Lower leg skin (tissue), 4 donors: ENCODE measurements at regions not wholly inside any gene's neighbourhood (a gene's known extent, or its start where the extent isn't known, plus 50 kb on each side); places are given as distances from the start of the nearest gene placed in this dataset.

Source experiments
- DNase-seq, 2 donors: peaks; one replicate each; pipeline ENCODE4 v3.0.0-alpha.2; 2019; ENCODE audit warnings: low spot score in 2 of 2
- H3K4me3 ChIP-seq: fragments of 200-600 bp; sonication (generic); 2 replicates; pipeline ENCODE4 v1.5.1; 2017; ENCODE audit warnings: mild to moderate bottlenecking, low read depth; ENCODE audit not compliant: poor library complexity, severe bottlenecking
- POLR2A ChIP-seq, 2 donors: fragments of 450-650 bp; IDR thresholded peaks; one replicate each; pipeline ENCODE4 v1.6.1; 2016 to 2017; ENCODE audit warnings: antibody characterized with exemption in 2 of 2, mild to moderate bottlenecking in 1 of 2, moderate library complexity in 1 of 2
- WGBS, 2 donors: methylation state at CpG; one replicate each; pipeline ENCODE4 v1.1.5; 2018; 5-methylcytosine and 5-hydroxymethylcytosine counted together
- intact Hi-C: fragments of 100-400 bp; cut with DNase I; formaldehyde crosslinking; loops from one replicate; pipeline ENCODE4 v1.15.0; 2023; ENCODE audit warnings: low total_unique reads
- TF ChIP-seq, protein P1 (sequence below), 3 donors: fragments of 450-650 bp; IDR thresholded peaks; one replicate each; pipeline ENCODE4 v1.5.1; 2016; ENCODE audit warnings: antibody characterized with exemption in 3 of 3, mild to moderate bottlenecking in 3 of 3, moderate library complexity in 2 of 3

- DNase-seq: no peak
- intact Hi-C loops: no loop called here
- no peak overlapping the region for H3K4me3 ChIP-seq
- WGBS, 2 donors: 86 to 94% methylated on average over 2 of the region's 2 CpGs
- TF ChIP-seq, protein P1, sequence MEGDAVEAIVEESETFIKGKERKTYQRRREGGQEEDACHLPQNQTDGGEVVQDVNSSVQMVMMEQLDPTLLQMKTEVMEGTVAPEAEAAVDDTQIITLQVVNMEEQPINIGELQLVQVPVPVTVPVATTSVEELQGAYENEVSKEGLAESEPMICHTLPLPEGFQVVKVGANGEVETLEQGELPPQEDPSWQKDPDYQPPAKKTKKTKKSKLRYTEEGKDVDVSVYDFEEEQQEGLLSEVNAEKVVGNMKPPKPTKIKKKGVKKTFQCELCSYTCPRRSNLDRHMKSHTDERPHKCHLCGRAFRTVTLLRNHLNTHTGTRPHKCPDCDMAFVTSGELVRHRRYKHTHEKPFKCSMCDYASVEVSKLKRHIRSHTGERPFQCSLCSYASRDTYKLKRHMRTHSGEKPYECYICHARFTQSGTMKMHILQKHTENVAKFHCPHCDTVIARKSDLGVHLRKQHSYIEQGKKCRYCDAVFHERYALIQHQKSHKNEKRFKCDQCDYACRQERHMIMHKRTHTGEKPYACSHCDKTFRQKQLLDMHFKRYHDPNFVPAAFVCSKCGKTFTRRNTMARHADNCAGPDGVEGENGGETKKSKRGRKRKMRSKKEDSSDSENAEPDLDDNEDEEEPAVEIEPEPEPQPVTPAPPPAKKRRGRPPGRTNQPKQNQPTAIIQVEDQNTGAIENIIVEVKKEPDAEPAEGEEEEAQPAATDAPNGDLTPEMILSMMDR (IDR thresholded peaks at IDR 0.05): no peak
- no peak for TF ChIP-seq POLR2A (IDR thresholded peaks at IDR 0.05)
These were observed 129.4 kb downstream of the SP3 start for GRCh38 chr2:173835726-173836125.

- intact Hi-C loops: no loop called here
- no peak for DNase-seq
- H3K4me3 ChIP-seq: no peak overlapping the region
- no peak for TF ChIP-seq POLR2A (IDR thresholded peaks at IDR 0.05)
- TF ChIP-seq, protein P1 (IDR thresholded peaks at IDR 0.05): no peak
These were observed 124.1 kb downstream of the SP3 start for GRCh38 chr2:173841110-173841509.

GRCh38 chr2:173843526-173843925 lies 121.6 kb downstream of the SP3 start:
- WGBS, 2 donors: 80 to 84% methylated on average over 6 of the region's 6 CpGs
- no peak for DNase-seq
- TF ChIP-seq POLR2A (IDR thresholded peaks at IDR 0.05): no peak
- TF ChIP-seq, protein P1 (IDR thresholded peaks at IDR 0.05): no peak
- intact Hi-C loops: no loop called here
- H3K4me3 ChIP-seq: no peak overlapping the region

GRCh38 chr2:173851141-173851641 lies 114.0 kb downstream of the SP3 start:
- no peak overlapping the region for H3K4me3 ChIP-seq
- DNase-seq: peak in 1 of 2 donors; percentile 89
- TF ChIP-seq, protein P1 (IDR thresholded peaks at IDR 0.05): no peak
- no peak for TF ChIP-seq POLR2A (IDR thresholded peaks at IDR 0.05)
- intact Hi-C loops: no loop called here
- WGBS, 2 donors: 32 to 43% methylated on average over 9 of the region's 9 CpGs

GRCh38 chr2:173854141-173854540 lies 111.0 kb downstream of the SP3 start:
- no peak for TF ChIP-seq POLR2A (IDR thresholded peaks at IDR 0.05)
- TF ChIP-seq, protein P1 (IDR thresholded peaks at IDR 0.05): no peak
- peak in 1 of 2 donors; percentile 18 for DNase-seq
- intact Hi-C loops: no loop called here
- WGBS, 2 donors: 86 to 89% methylated on average over 5 to 6 of the region's 6 CpGs
- H3K4me3 ChIP-seq: no peak overlapping the region

DNA sequence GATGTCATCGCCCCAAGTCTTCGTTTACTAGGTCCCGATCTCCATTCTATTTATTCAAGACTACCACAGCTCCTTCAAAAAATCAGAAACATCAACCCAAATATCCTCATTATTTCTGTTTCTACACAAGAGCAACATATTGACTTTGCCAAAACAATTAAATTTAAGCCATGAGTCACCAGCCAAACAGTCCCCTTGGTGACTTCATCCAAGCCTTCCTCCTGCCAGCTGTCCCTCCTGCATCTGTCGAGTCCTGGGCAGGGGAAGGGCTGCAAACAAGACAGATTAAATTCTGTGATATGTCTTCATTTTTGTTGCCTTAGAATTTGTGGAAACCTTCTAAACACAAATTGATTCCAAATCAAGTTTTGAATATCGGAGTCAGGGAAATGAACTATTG lies 110.3 kb downstream of the SP3 start:
- TF ChIP-seq POLR2A (IDR thresholded peaks at IDR 0.05): no peak
- TF ChIP-seq, protein P1 (IDR thresholded peaks at IDR 0.05): no peak
- WGBS, 2 donors: 53 to 54% methylated on average over 5 of the region's 5 CpGs
- intact Hi-C loops: no loop called here
- H3K4me3 ChIP-seq: no peak overlapping the region
- peak; percentile 28 to 83 for DNase-seq
